ENCODE measurements at regions not wholly inside any gene's neighbourhood (a gene's known extent, or its start where the extent isn't known, plus 50 kb on each side); places are given as distances from the start of the nearest gene placed in this dataset.

DNA sequence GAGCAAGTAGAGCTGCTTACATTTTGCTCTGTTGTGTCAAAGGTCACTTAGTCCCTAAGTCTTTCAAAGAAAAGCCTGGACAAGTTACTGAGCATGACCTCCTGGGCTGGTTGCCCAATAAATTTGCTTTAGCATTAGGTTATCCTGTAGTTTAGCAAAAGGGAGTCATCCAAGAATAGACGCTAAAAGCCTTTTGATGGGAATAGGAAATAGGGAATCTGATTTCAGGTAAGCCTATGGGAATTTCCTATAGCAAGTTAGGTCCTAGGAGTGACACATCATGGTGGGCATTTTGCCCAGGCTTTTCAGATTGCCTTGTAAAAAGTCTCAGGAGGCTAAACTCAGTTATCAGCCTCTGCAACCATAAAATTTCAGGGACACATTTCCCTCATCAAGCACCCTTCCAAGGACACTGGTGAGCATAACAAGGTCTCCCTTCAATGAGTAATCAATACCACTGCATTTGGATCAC lies 67.6 kb upstream of the RANBP3L start:
- Histone ChIP-seq H4K91ac (ENCODE audit: insufficient read depth, low read depth, low read length) (no peak overlapping the region), H4K5ac (ENCODE audit: low read depth, low read length) (no peak overlapping the region), H2AK9ac (replicated peaks; ENCODE audit: low read depth, low read length, poor library complexity) (no peak overlapping the region), H3K9me1 (ENCODE audit: insufficient read depth, low read length) (no peaks in the 10 kb centered on the region), H4K20me1 (ENCODE audit: insufficient read depth, low read length) (no peaks in the 10 kb centered on the region), H3K18ac (ENCODE audit: low read depth, low read length) (no peak overlapping the region), H2BK120ac (ENCODE audit: low read depth, low read length) (no peak overlapping the region), H3K4ac (ENCODE audit: low read depth, low read length) (no peak overlapping the region), H3K79me1 (ENCODE audit: low read depth in 1 of 2, low read length in 2 of 2) (no peaks in the 10 kb centered on the region), H3K27me3 (ENCODE audit: control insufficient read depth, insufficient read depth, low read length) (no peaks in the 10 kb centered on the region; the same call in 1 of the 2 replicates), H2AFZ (replicated peaks; ENCODE audit: low read length, poor library complexity) (no peak overlapping the region), H3K9ac (ENCODE audit: low read depth, low read length) (no peak overlapping the region), H2BK5ac (ENCODE audit: low read depth, low read length, poor library complexity, severe bottlenecking) (no peak overlapping the region), H3K14ac (replicated peaks; ENCODE audit: low read depth, low read length) (no peak overlapping the region), H4K8ac (ENCODE audit: low read depth in 2 of 2, low read length in 2 of 2) (no peak overlapping the region), H3K23ac (ENCODE audit: low read depth, low read length) (no peak overlapping the region), H3K4me2 (ENCODE audit: low read depth, low read length) (no peak overlapping the region), H3K4me3 (ENCODE audit: insufficient read depth, low read depth, low read length) (no peak overlapping the region), H3K9me3 (ENCODE audit: control insufficient read depth, insufficient read depth, low read length) (no peaks in the 10 kb centered on the region), H3K36me3 (ENCODE audit: control insufficient read depth, insufficient read depth, low read length) (no peaks in the 10 kb centered on the region), H3K56ac (ENCODE audit: extremely low read depth, insufficient read depth, low read length) (no peak overlapping the region), H2BK20ac (ENCODE audit: low read depth, low read length) (no peak overlapping the region), H3K4me1 (ENCODE audit: control insufficient read depth, insufficient read depth, low read length) (no peaks in the 10 kb centered on the region), H3K27ac (ENCODE audit: insufficient read depth, low read length) (no peak overlapping the region), H2BK15ac (ENCODE audit: low read depth, low read length) (no peak overlapping the region), H2AK5ac (ENCODE audit: low read depth, low read length) (no peak overlapping the region)
- TF ChIP-seq RFX5 (IDR thresholded peaks at IDR 0.05; ENCODE audit: low read depth, low read length) (no peak), MAZ (IDR thresholded peaks at IDR 0.05; ENCODE audit: borderline replicate concordance, low read depth, low read length) (no peak), POLR2A (IDR thresholded peaks at IDR 0.05; ENCODE audit: low read depth, low read length) (no peak), BHLHE40 (IDR thresholded peaks at IDR 0.05; ENCODE audit: low read depth, low read length) (no peak), FOS (IDR thresholded peaks at IDR 0.05; ENCODE audit: low read depth, low read length) (no peak), RCOR1 (IDR thresholded peaks at IDR 0.05; ENCODE audit: insufficient replicate concordance, low read length) (no peak), SMC3 (IDR thresholded peaks at IDR 0.05; ENCODE audit: low read depth, low read length) (no peak)
- TF ChIP-seq, protein P1, sequence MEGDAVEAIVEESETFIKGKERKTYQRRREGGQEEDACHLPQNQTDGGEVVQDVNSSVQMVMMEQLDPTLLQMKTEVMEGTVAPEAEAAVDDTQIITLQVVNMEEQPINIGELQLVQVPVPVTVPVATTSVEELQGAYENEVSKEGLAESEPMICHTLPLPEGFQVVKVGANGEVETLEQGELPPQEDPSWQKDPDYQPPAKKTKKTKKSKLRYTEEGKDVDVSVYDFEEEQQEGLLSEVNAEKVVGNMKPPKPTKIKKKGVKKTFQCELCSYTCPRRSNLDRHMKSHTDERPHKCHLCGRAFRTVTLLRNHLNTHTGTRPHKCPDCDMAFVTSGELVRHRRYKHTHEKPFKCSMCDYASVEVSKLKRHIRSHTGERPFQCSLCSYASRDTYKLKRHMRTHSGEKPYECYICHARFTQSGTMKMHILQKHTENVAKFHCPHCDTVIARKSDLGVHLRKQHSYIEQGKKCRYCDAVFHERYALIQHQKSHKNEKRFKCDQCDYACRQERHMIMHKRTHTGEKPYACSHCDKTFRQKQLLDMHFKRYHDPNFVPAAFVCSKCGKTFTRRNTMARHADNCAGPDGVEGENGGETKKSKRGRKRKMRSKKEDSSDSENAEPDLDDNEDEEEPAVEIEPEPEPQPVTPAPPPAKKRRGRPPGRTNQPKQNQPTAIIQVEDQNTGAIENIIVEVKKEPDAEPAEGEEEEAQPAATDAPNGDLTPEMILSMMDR (conservative IDR thresholded peaks at IDR 0.05; ENCODE audit: low read depth, low read length): no peak
- TF ChIP-seq, protein P2, sequence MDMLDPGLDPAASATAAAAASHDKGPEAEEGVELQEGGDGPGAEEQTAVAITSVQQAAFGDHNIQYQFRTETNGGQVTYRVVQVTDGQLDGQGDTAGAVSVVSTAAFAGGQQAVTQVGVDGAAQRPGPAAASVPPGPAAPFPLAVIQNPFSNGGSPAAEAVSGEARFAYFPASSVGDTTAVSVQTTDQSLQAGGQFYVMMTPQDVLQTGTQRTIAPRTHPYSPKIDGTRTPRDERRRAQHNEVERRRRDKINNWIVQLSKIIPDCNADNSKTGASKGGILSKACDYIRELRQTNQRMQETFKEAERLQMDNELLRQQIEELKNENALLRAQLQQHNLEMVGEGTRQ (IDR thresholded peaks at IDR 0.05; ENCODE audit: low read depth, low read length): no peak
- no TSS peak for BruUV-seq (replicated peaks)
- ATAC-seq (ENCODE audit: low read depth) (no peak), DNase-seq (peak; percentile 8)
- intact Hi-C loops (cut with micrococcal nuclease) (no loop called here), in situ Hi-C loops (cut with MboI; ENCODE audit: low sequenced_read_pairs) (no loop called here), dilution Hi-C loops (cut with HindIII; ENCODE audit: low sequenced_read_pairs, unreplicated experiment) (no loop called here)
- POLR2A ChIA-PET (ENCODE audit: unreplicated experiment): no interaction called here
- CTCF ChIA-PET: no interaction called here
- 100% methylated on average over 1 of the region's 1 CpG; no CpG with 5 or more reads in 1 of the 2 experiments for WGBS, 2 experiments (ENCODE audit: extremely low coverage in 2 of 2, insufficient read length in 1 of 2)

All from IMR-90 (cell line).